Dermis microvascular lymphatic vessel endothelial cell (primary cell): ENCODE measurements at regions not wholly inside any gene's neighbourhood (a gene's known extent, or its start where the extent isn't known, plus 50 kb on each side); places are given as distances from the start of the nearest gene placed in this dataset.
"Not testable (repeated sequence)": the region's sequence is repeated elsewhere in the genome, so short reads cannot be mapped to it uniquely, and the experiment has no call there.

Experiments used
- DNase-seq, 2 donors: peaks; one replicate each; pipeline versions ENCODE4 v3.0.0 to v3.0.0-alpha.2; 2010; ENCODE audit warnings: low read depth in 2 of 2

DNA sequence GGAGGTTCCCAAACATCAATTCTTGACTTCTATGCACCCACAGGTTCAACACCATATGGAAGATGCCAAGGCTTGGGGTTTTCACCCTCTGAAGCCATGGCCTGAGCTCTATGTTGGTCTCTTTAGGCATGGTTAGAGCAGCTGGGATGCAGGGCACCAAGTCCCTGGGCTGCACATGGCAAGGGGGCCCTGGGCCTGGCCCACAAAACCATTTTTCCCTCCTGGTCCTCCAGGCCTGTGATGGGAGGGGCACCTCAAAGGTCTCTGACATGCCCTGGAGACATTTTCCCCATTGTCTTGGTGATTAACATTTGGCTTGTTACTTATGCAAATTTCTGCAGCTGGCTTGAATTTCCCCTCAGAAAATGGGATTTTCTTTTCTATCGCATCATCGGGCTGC is 480.5 kb upstream of the IRAK1BP1 start:
- DNase-seq: not testable (repeated sequence)

DNA sequence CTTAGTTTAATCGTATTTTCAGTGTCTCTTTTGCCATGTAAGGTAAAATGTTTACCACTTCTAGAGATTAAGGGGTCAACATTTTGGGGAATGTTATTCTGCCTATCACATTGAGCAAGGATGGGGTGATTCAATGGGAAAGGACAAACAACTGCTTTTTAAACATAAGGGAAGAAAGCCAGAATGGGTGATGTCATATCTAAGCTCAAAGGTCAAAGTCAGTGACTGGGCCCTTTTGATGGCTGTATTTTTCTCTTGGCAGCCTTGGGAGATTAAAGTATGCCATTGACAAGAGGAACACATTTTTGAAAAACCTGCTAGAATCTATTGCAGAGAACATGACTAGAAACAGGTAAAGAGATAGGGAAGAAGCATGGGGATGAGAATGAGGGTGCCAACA is 477.3 kb upstream of the IRAK1BP1 start:
- DNase-seq: no peak

DNA sequence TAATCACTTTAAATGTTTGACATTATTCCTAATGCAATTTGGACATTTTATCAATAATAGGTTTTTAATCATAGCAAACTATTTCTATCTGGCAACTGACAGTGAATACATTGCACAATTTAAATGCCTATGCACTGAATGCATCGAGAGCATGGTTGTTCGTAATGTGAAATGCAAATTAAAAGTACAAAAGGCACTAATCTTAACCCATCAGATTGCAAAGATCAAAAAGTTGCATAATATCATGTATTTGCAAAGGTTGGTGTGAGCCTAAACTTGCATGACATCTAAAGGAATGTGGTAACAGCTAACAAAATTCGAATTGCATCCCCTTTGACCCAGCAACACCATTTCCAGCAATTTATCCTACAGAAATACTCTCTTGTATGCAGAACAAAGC is 469.9 kb upstream of the IRAK1BP1 start:
- DNase-seq: no peak

DNA sequence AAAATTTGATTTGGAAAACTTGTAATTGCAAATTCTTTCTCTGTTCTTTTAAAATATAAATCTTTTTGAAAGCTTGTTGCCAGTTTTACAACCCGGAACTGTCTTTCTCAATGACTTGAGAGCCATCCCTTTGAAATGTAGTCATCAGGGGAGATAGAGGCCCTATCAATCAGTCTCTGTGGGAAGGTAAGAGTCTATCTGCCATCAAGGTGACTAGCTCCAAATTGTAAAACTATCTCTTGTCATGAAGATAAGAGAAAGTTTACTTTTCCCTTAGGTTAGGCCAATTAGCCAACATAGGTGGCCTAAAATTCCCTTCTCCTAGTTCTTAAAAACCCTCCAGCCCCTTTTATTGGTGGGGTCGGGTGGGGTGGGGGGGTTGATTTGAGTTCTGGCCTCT is 469.1 kb upstream of the IRAK1BP1 start:
- no peak for DNase-seq

DNA sequence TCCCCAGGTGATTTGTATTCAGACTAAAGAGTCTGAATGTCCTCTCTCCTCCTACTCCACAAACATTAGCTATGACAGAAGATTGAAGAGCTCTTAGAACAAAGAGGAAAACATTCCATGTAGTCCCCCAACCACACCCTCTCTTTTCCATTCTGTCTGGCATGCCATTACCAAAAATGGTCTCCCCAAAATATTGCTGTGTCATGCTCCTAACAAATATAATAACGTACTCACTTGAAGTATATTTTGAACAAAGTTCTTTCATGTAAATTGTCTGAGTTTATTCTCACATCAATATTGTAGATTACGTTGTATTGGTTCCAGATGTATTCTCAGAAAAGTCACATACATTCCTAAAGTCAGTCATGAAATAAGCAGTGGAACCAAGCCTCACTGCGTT is 467.3 kb upstream of the IRAK1BP1 start:
- DNase-seq: no peak

DNA sequence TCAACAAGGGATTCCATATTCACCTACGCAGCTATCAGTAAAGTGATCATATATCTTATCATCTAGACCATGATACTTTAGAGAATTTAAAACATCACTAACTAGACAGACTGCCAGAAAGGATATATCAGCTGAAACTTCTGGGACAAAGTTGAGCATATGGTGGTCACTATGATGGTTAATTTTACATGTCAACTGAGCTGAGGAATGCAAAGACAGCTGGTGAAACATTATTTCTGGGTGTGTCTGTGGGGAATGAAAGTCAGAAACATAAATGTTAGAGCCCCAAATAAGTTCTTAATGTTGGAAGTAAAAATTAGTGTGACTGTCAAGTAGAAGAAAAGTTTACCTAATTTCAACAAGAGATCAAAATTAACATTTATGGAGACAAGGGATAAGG is 440.0 kb upstream of the IRAK1BP1 start:
- no peak for DNase-seq

DNA sequence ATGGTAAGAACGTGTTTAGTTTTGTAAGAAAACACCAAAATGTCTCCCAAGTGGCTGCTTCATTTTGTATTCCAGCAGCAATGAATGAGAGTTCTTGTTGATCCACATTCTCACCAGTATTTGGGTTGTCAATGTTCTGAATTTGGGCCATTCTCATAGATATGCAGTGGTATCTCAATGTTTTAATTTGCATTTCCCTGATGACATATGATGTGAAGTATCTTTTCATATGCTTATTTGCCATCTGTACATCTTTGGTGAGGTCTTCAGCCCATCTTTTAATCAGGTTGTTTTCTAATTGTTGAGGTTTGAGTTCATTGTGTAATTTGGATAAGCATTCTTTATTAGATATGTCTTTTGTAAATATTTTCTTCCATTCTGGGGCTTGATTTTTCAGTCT is 436.8 kb upstream of the IRAK1BP1 start:
- no peak for DNase-seq

DNA sequence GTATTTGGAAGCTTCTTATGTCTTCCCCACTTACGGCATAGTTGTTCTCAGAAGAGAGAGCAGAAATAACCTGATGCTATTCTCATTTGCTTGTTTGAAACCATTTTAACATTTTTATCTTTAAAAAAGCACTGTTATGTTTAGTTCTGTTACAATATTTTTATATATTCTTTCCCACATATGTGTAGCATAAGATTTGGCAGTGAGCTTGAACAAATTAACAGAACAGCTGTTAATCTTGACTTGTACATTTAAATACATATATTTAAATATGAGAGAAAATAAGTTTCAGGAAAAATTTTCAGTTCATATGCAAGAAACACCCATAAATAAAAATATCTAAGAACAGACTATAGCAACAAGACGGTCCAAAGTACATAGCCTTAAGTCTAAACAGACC is 431.7 kb upstream of the IRAK1BP1 start:
- DNase-seq: no peak

DNA sequence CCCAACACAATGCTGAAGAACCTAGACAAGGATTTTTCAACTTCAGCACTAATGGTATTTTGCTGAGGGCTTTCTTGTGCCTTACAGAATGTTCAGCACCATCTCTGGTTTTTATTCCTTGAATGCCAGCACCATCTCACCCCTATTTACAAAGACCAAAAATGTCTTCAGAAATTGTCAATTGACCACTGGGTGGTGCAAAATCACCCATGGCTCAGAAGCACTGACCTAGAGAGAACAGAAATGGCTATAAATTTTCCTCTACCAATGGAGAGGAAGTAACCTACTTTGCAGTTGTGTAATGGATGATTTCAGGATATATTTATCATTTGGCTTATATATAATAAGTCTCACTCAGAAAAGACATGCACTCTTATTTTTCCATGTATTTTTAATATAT is 431.0 kb upstream of the IRAK1BP1 start:
- peak; percentile 6 to 29 for DNase-seq

DNA sequence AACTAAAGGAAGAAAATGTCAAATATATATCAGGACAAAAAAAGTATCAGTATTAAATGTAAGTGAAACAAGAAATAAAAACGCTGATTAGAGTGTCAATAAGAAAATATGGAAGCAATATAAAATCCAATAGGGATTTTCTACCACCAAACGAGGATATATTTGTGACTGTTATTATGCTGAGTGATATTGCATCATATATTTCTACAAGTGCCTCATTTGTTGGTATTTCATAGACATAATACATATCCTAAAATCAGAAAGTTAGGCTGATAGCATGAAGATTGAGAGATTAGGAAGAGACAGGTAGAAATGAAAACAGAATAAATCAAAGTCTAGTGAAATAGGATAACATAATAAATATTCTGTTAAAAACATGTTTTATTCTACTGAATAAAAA is 429.2 kb upstream of the IRAK1BP1 start:
- DNase-seq: no peak

DNA sequence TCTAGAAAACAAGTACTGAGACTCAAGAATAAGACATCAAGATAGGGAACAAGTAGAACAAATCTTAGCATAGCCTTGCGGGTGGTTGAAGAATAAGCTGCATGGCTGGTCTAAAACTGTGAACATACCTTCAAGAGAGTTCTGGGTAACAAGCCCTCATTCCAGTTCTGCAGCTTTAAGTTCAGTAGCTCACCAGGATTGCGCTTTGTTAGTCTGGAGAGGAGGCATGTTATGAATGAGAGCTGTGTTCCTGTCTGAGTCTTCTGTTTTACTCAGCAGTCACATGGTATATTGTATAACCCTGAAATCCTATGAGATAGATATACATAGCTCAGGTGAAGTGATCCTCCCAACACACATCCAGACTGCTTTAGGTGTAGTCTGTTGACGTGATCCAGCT is 406.6 kb upstream of the IRAK1BP1 start:
- DNase-seq: no peak

DNA sequence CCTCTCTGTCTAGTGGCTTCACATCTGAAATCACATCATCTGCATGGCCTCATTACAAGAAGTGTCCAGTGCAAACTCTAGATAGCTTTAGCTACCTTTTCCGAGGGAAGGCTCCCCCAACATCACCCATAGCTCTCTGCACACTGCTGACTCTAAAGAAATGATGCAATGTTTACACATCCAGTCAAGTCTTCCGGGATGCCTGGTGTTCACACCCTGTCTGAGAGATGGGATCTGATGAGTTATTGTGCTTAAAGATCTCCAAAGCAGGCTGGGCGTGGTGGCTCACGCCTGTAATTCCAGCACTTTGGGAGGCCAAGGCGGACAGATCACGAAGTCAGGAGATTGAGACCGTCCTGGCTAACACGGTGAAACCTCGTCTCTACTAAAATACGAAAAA is 404.6 kb upstream of the IRAK1BP1 start:
- no peak for DNase-seq

DNA sequence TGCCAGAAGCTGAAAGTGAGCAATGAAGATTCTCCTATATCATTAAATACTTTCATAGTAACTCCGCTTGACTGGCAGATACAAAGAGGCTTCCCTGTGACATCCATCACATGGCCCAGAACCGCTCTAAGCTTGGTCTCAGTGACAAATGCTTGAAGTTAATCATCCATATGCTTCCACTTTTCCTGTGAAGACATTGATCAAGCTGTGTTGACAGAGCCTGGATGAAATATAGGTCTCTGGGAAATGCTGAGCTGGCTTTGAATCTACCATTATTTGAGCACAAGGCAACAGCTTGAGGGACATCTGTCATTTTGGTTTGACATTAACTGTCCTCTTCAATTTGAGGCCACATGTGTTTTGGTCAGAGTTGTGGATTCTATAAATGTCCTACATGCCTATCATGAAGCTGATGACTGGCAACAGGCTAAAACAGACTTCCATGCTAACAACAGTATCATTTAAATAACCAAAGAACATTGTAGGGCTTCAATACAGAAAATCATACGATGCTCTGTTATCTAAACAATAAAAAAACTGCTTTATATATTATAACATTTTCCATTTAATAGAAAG is 402.2 kb upstream of the IRAK1BP1 start:
- DNase-seq: no peak

DNA sequence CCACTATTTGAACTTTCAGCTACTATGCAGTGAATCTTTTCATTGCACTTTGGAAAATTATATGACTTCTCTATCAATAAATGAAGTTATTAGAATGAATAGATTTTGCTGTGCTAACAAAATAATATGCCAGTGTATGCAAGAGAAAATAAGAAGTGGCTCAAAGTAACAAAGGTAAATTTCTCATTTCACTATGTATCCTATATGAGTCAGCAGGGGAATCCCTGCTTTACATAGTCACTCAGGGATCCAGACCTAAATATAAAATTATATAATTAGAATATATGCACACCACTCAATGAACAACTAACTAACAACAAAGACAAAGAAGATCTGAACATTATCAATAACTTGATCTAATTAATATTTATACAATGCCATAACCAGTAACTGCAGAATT is 390.8 kb upstream of the IRAK1BP1 start:
- DNase-seq: no peak

DNA sequence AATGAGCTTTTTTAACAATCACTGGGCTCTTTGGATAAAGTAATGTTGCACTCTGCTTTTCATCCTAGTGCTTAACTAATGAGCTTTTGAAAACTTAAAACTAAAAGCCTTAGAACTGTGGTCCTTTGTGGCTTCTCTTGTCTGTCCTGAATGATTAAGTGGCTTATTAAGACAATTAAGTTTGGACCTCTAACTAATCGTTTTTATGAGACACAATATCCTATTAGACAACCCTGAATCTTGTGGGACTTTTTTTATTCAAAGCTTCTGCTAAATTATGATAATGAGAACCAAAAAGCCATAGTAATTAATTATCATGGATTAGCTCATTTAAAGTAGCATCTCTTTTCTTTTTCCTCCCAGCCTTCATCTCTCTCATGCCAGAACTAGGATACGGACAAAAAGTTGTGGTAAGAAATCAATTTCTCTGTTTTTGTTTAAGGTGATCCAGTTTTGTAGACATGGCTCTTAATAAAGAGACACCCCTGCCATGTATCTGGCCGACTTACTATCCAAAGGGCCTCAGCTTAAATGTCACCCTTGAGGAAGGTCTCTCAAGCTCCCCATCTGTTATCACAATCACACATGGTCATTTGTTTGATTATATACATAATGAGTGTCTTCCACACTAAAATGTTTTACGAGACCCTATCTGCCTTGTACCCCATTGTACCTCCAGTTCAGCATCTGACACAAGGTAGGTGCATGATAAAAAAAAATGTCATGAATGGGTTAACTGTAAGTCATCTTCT is 384.4 kb upstream of the IRAK1BP1 start:
- DNase-seq: no peak

DNA sequence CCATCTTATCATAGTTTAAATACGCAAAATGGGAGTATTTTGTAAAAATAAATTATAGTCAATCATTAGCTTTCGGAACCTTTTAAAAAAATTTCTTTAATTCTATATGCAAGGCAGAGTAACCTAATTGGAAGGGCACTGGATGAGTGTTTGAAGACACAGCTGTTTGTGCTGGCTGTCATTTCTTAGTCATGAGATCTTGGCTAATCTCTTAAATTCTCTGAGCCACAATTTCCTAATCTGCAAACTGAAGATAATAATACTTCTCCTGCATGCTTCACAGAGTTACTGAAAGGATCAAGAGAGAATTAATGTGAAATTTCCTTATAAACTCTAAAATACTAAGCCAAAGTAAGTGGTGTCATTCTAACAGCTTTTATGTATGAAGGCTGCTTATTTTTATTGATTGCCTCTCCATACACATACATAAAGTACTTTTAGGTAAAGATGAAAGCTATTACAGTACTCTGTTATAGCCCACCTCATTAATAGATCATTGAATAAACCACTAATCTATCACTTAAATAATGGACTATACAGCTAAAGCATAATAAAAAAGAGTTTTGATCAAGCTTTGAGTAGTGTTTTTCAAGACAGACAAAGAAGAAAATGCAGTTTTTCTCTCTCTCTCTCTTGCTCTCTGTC is 383.7 kb upstream of the IRAK1BP1 start:
- no peak for DNase-seq

DNA sequence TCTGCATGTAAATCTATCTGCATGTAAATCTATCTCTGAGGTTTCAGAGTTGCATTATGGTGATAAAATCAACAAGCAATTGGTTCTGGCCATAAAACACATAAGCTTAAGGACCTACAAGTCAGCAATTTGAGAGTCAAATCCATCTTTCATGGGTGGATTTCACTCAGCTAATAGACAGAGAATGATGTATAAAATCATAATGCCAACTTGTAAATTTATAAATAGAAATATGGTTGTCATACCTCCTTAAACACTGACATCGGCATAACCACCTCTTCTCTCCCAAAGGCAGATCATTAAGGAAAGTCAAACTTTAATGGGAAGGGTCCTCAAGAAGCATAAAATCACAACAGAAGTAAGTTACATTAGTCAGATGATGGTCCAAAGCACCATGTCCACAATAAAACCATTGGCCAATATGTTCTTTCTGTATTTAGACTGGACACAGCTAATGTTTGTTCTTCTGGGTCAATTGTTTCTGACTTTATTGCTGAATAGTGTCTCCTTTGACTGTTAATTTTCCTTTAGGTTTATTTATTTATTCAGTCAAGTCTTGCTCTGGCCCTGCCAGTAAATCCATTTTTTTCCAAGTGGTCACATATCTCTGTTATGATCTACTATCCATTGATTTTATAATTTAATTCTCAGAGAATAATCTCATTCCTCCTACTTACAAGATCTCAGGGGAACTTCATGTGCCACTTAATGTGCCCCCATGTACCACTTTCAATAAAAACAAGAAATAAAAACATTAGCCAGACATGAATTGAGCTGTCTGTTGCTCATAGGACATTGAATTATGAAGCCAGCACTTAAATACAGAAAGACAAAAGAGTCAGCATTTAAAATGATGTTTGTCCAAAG is 382.9 kb upstream of the IRAK1BP1 start:
- DNase-seq: no peak

DNA sequence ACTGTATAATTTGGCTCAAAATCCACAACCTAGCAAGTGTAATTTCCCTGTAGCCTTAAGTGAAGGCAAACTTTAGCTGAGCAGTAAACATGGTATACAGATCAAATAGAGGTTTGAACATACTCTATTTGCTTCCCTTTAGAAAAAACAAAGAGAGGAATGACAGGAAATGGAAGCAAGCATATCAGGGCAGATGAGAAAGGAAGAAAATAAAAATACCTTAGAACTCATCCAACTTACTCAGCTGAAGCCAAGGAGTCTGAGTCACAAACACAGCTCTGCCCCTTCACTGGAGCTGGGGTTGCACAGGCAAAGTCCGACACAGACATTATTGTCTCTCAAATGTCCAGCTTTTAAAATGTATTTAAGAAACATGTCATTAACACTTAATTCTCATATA is 379.9 kb upstream of the IRAK1BP1 start:
- DNase-seq: peak in 1 of 2 donors; percentile 43

DNA sequence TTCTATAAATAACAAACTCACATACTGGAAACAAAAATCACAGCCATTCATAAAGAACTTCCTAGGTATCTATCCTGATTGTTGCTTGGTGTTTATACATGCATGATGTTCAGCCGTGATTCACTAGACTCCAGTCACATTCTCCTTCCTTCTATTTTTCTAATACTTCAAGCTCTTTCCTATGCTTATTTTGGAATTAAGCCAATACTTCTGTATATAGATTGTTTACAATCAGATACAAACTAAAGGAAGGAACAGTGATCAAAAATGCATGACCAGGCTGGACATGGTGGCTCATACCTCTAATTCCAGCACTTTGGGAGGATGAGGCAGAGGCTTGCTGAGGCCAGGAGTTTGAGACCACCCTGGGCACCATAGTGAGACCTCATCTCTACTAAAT is 377.5 kb upstream of the IRAK1BP1 start:
- DNase-seq: peak in 1 of 2 donors; percentile 91

DNA sequence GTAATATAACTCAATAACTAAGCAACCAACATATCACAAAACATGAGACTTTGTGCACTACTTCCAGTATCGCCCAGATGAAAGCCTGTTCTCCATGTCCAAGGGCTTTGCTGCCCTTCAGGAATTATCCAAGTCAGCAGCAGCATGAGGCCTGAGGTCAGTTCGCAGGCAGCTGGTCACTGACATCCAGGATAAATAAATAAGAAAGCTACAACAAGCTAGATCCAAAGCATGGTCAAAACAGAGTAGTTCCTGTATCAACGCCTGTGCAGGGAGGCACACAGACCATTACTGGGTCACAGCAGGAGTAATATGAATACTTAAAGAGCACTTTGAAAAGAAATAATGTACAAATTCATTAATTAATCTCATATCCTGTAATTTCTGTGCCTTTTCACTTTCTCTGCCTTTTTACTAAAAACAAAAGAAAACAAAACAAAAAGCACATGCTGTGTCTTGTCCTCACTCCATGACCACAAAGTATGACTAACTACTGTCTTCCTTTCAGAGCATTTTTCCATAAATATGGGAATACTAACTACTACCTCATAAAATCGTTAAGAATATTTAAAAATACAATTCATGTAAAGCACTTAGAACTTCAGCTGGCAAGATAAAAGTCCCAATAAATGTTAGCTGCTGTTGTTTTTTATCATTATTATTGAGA is 374.9 kb upstream of the IRAK1BP1 start:
- DNase-seq: peak in 1 of 2 donors; percentile 80

DNA sequence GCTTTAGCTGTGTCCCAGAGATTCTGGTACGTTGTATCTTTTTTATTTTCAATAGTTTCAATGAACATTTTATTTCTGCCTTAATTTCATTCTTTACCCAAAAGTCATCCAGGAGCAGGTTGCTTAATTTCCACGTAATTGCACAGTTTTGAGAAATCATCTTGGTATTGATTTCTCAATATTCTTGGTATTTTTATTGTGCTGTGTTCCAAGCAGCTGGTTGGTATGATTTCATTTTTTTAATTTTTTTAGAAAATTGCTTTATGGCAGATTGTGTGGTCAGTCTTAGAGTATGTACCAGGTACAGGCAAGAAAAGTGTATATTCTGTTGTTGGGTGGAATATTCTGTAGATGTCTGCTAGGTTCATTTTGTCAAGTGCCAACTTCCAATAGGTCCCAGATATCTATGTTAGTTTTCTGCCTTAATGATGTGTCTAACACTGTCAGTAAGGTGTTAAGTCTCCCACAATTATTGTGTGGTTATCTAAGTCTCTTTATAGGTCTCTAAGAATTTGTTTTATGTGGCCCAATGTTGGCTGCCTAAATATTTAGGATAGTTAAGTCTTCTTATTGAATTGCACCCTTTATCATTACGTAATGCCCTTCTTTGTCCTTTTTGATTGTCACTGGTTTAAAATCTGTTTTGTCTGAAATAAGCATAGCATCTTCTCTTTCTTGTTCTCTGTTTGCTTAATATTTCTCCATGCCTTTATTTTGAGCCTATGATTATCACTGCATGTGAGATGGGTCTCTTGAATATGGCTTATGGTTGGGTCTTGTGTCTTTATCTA is 366.9 kb upstream of the IRAK1BP1 start:
- no peak for DNase-seq
